Epithelial cell of prostate (primary cell): ENCODE measurements at regions not wholly inside any gene's neighbourhood (a gene's known extent, or its start where the extent isn't known, plus 50 kb on each side); places are given as distances from the start of the nearest gene placed in this dataset.

Experiments
- DNase-seq: peaks from one replicate; pipeline ENCODE4 v3.0.0-alpha.2; 2011; ENCODE audit warnings: low read depth, low spot score
- H3K27ac ChIP-seq: fragments of 450-650 bp; 2 replicates; pipeline ENCODE4 v1.5.1; 2017; ENCODE audit warnings: mild to moderate bottlenecking

DNA sequence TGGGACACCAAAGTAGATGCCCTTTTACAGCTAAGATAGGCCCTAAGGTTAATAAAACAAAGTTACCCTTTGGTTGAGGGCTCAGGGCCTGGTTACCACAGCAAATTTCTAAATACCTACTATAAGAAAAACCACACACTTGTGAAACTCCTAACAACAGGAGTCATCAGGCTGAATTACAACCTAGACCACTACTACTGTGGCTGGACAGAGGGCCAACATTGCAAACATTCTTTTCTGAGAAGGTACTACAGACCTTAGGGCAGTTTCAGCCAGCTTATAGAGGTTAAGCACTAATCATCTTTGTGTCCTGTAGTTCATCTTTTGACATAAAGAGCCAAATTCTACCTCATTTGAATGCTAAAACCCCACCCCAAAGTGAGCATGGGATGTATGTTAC, 504.0 kb downstream of the RAPGEF2 start:
- no peak for DNase-seq
- no peak overlapping the region for H3K27ac ChIP-seq

- DNase-seq, result no peak
- no peak overlapping the region for H3K27ac ChIP-seq
These were observed 504.9 kb downstream of the RAPGEF2 start for GRCh38 chr4:159607809-159608208.

DNA sequence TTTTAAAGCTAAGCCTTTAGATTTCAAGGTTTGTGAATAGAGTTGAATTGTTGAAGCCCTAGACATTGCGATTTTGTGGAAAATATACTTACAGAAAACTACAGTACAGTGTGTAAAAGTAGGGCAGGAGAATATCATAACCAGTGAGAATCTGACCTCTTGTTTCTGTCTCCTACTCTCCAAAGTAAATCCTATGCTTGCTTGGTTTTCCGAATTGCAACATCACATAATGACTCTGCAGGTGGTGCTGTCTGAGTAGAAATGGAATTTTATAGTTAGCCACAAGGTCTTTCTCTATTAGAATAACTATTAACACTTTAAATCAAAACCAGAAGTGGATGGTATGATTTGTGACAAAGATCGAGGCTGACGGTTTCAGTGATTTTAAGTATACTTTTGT, 505.6 kb downstream of the RAPGEF2 start:
- DNase-seq, result no peak
- H3K27ac ChIP-seq, result no peak overlapping the region

DNA sequence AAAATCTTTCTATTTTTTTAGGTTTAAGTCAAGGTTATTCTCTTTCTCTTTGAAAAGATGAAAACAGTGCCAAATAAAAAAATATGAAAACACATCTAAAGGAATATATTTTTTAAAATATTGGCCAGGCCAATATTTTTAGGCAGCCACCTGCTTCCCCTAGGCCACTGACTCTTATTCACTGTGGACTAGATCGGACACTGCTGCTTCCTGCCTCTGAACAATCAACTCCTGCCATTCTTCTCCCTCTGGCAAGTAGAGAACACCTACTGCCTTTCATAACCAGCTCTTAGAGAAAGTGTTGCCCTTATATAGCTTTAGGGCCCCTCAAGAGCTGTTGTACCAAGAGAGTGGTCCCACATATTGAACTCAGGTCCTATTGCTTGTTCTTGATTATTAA, 529.2 kb downstream of the RAPGEF2 start:
- H3K27ac ChIP-seq, result no peak overlapping the region

GRCh38 chr4:159639671-159640323, 536.9 kb downstream of the RAPGEF2 start:
- no peak for DNase-seq

More for the DNA sequence above, 529.2 kb downstream of the RAPGEF2 start:
- no peak for DNase-seq

GRCh38 chr4:159649237-159649636, 546.4 kb downstream of the RAPGEF2 start:
- H3K27ac ChIP-seq, result no peak overlapping the region
- no peak for DNase-seq

More at GRCh38 chr4:159639671-159640323, 536.9 kb downstream of the RAPGEF2 start:
- H3K27ac ChIP-seq, result no peak overlapping the region

DNA sequence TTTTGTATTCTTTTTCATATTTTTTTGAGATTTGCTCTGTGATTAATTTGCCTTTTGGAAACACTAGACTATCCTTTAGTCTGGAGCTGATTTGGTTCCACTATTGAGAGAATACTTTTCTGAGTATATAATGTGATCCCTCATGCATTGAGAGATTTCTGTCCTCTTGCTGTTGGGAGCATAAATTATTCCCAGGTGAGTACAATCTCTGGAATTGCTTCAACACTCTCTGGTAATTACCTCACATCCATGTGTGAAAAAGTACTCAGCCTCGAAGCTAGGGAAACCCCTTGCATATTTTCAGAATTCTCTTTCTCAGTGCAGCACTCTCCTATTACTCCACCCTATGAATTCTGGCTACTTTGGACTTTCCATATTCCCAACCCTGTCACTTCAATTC, 550.0 kb downstream of the RAPGEF2 start:
- no peak overlapping the region for H3K27ac ChIP-seq
- DNase-seq, result no peak

DNA sequence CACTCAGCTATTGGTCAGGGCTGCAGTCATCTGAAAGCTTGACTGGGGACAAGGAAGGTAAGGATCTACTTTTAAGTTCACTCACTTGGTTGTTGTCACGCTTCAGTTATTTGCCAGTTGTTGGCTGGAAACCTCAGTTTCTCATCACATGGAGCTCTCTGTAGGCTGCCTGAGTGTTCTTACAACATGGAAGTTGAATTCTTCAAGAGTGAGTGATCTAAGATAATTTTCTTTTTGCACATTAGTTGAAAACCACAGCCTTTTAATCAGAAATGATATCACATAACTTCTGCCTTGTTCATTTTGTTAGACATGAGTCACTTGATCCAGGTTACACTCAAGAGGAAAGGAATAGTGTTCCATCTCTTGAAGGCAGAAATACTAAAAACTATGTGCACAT, 552.7 kb downstream of the RAPGEF2 start:
- peak; percentile 86 for DNase-seq
- H3K27ac ChIP-seq, result peak overlapping the region; percentile 47

- DNase-seq, result no peak
- H3K27ac ChIP-seq, result no peak overlapping the region
These were observed 566.2 kb downstream of the RAPGEF2 start for GRCh38 chr4:159669094-159669493.

- H3K27ac ChIP-seq, result no peak overlapping the region
- no peak for DNase-seq
These were observed 570.3 kb downstream of the RAPGEF2 start for GRCh38 chr4:159673221-159673620.

GRCh38 chr4:159674241-159674640, 571.4 kb downstream of the RAPGEF2 start:
- no peak overlapping the region for H3K27ac ChIP-seq
- no peak for DNase-seq

DNA sequence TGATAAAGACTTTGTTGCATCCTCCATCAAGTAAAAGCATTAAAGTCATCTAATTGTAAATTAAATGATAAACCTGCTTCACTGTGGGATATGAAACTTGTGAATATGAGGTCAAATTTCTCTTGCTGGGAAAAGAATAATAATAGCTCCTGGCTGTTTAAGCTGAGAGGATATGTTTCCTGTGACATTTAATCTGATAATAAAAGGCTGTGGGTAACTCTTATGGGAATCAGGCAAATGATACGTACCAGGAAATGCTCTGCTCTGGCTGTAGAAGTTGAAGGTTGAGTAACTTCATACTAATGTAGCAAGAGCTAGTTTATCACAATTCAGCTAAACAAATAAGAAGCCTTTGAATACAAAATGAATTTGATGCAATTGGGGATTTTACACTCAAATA, 574.6 kb downstream of the RAPGEF2 start:
- no peak overlapping the region for H3K27ac ChIP-seq
- DNase-seq, result peak; percentile 14

DNA sequence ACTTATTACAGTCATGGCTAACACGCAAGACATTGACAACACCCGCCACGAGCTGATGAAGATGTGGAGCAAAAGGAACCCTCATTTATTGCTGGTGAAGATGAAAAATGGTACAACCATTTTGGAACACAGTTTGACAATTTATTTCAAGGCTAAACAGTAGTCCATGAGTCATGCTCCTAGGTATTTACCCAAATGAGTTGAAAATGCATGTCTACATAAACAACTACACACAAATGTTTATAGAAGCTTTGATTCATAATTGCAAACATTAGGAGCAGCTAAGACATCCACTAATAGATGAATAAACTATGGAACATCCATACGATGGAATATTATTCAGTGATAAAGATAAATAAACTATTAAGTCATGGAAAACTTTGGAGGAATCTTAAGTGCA, 580.1 kb downstream of the RAPGEF2 start:
- no peak overlapping the region for H3K27ac ChIP-seq
- DNase-seq, result no peak

- no peak overlapping the region for H3K27ac ChIP-seq
- no peak for DNase-seq
These were observed 581.2 kb downstream of the RAPGEF2 start for GRCh38 chr4:159684061-159684460.

DNA sequence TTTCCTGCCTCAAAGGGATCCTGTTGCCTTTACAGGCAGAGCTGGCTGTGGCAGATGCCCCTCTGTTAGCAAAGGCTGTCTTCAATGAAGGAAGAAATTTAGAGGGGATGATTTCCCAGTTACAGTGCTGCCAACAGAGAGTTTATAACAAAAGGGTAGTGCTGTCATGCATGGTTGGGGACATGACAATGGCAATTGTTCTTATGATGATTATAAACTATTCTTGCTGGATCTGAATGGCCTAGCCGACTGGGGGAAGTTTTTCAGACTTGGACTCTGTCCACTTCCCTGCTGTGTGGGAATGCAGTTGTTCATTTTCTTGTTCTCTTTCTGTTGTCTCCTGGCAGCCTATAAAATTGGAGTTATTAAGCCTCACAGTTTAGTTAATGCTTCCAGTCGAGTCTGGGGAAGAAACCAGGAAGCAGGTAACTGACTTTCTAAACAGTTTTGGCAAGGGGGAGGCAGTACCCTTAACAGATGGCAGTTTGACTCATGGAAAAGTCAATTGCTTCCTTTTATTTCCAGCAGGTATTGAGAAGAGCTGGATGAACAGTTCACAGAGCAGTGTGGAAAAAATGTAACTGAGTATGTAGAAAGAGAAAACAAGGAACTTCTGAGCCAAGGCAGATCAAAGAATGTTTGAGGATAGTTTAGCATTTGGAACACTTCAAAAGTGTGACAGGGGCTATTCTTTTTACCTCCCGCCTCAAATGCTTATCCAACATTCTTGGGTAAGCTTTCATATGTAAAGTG, 582.6 kb downstream of the RAPGEF2 start:
- no peak overlapping the region for H3K27ac ChIP-seq
- no peak for DNase-seq

GRCh38 chr4:159689526-159689925, 586.6 kb downstream of the RAPGEF2 start:
- H3K27ac ChIP-seq, result no peak overlapping the region
- DNase-seq, result no peak

- DNase-seq, result no peak
These were observed 594.7 kb downstream of the RAPGEF2 start for GRCh38 chr4:159697322-159698283.

DNA sequence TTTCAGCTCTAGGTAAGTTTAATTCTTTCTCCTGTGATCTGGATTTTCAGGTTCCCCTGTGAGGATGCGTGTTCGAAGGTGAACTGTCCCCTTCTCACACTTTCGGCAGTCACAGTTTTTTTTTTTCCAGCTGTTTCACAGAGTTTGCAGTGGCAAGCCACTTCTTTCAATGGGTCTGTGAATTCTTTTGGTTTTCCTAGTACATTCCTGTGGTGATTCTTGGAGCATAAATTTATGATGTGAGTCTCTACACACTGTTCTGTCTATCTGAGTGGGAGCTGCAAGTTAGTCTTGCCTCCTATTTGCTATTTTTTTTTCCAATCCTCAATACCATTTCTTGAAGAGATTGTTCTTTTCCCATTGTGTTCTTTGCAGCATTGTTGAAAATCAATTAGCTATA, 595.5 kb downstream of the RAPGEF2 start:
- no peak for DNase-seq
- H3K27ac ChIP-seq, result no peak overlapping the region

More at GRCh38 chr4:159697322-159698283, 594.7 kb downstream of the RAPGEF2 start:
- H3K27ac ChIP-seq, result no peak overlapping the region

DNA sequence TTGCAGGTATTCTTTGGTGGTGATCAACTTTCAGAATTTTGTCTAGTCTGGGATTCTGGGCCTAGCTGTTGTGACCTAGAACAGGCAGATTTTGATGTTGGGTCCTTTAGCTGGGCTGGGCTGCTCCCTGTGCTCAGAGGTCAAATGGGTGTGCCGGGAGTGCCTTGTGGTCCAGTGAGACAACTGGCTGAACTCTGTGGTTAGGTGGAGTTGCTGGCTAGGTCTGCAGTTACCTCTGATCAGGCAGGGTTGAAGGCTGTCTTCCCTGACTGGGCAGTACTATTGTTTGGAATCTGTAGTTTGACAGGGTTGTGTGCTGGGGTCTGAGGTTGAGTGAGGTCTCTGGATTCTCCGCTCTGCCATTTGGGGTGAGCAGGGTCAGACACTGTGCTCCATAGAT, 599.3 kb downstream of the RAPGEF2 start:
- no peak for DNase-seq

DNA sequence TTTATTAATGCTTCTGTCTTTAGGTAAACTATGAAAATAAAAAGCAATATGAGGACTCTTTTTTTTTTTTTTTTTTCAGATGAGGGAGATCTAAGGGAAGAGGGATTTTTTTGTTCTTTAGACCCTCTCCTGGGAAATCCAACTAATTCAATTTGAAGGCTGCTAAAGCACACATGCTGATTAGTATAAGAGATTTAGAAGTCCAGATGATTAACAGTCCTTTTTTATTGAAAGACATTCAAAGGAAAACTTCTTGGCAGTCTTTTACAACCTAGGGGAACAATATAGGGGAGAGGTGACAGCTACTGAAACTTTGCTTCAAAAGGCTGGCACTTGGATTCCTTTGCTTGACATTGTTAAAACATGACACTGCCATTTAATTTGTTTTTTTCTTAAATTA, 602.5 kb downstream of the RAPGEF2 start:
- H3K27ac ChIP-seq, result no peak overlapping the region
- no peak for DNase-seq

More for the DNA sequence above, 599.3 kb downstream of the RAPGEF2 start:
- H3K27ac ChIP-seq, result no peak overlapping the region

DNA sequence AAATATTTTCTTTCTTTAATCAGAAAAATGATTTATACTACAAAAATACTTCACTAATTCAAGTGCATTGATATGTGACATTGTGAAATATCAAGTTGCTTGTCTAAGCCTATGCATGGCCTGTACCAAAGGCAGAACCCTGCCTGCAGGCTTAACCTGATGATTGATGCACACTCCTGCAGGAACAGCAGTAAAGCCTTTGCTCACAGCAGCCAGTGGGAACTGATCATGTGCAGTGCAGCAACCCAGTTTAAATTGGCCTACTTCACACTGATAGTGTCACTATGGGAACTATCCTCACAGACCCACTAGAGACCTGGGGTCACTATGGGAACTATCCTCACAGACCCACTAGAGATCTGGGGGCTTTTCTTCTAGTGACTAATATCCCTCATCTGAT, 603.8 kb downstream of the RAPGEF2 start:
- DNase-seq, result no peak

More for the DNA sequence above, 603.8 kb downstream of the RAPGEF2 start:
- H3K27ac ChIP-seq, result no peak overlapping the region
